ENCODE measurements at regions not wholly inside any gene's neighbourhood (a gene's known extent, or its start where the extent isn't known, plus 50 kb on each side); places are given as distances from the start of the nearest gene placed in this dataset.
"Not testable (repeated sequence)": the region's sequence is repeated elsewhere in the genome, so short reads cannot be mapped to it uniquely, and the experiment has no call there.

- DNase-seq (ENCODE audit: low read depth) = no peak
- no peak overlapping the region for H3K4me3 ChIP-seq (ENCODE audit: low read depth, low read length)
- TF ChIP-seq CTCF (IDR thresholded peaks at IDR 0.05; ENCODE audit: control insufficient read depth, extremely low read depth, insufficient read depth) = no peak
Measured at GRCh38 chr1:60942896-60943638, 139.3 kb upstream of the NFIA start.

GRCh38 chr1:60942291-60942690 is 140.1 kb upstream of the NFIA start:
- no peak for DNase-seq (ENCODE audit: low read depth)
- H3K4me3 ChIP-seq (ENCODE audit: low read depth, low read length) = no peak overlapping the region
- TF ChIP-seq CTCF (IDR thresholded peaks at IDR 0.05; ENCODE audit: control insufficient read depth, extremely low read depth, insufficient read depth) = no peak

- not testable (repeated sequence) for H3K4me3 ChIP-seq (ENCODE audit: low read depth, low read length); DNase-seq (ENCODE audit: low read depth)
Measured at GRCh38 chr1:60940685-60941084, 141.7 kb upstream of the NFIA start.

GRCh38 chr1:60937720-60938119 is 144.6 kb upstream of the NFIA start:
- no peak overlapping the region for H3K4me3 ChIP-seq (ENCODE audit: low read depth, low read length)
- no peak for TF ChIP-seq CTCF (IDR thresholded peaks at IDR 0.05; ENCODE audit: control insufficient read depth, extremely low read depth, insufficient read depth)

GRCh38 chr1:60936591-60937342 is 145.6 kb upstream of the NFIA start:
- H3K4me3 ChIP-seq (ENCODE audit: low read depth, low read length) = no peak overlapping the region
- no peak for DNase-seq (ENCODE audit: low read depth)
- TF ChIP-seq CTCF (IDR thresholded peaks at IDR 0.05; ENCODE audit: control insufficient read depth, extremely low read depth, insufficient read depth) = no peak

More at GRCh38 chr1:60937720-60938119, 144.6 kb upstream of the NFIA start:
- DNase-seq (ENCODE audit: low read depth) = no peak

GRCh38 chr1:60936163-60936562 is 146.2 kb upstream of the NFIA start:
- no peak overlapping the region for H3K4me3 ChIP-seq (ENCODE audit: low read depth, low read length)
- TF ChIP-seq CTCF (IDR thresholded peaks at IDR 0.05; ENCODE audit: control insufficient read depth, extremely low read depth, insufficient read depth) = no peak
- no peak for DNase-seq (ENCODE audit: low read depth)

- no peak overlapping the region for H3K4me3 ChIP-seq (ENCODE audit: low read depth, low read length)
- no peak for TF ChIP-seq CTCF (IDR thresholded peaks at IDR 0.05; ENCODE audit: control insufficient read depth, extremely low read depth, insufficient read depth)
- DNase-seq (ENCODE audit: low read depth) = no peak
Measured at GRCh38 chr1:60935599-60936110, 146.7 kb upstream of the NFIA start.
